GM13977 (cell line): ENCODE measurements at regions not wholly inside any gene's neighbourhood (a gene's known extent, or its start where the extent isn't known, plus 50 kb on each side); places are given as distances from the start of the nearest gene placed in this dataset.

Source experiments
- DNase-seq: peaks from one replicate; pipeline ENCODE4 v3.0.0; 2012; ENCODE audit warnings: low spot score
- CTCF ChIP-seq: IDR thresholded peaks from 2 replicates; pipeline ENCODE4 v1.5.1; 2012; ENCODE audit warnings: mild to moderate bottlenecking, control low read depth; ENCODE audit not compliant: insufficient read depth; ENCODE audit errors: extremely low read depth, missing control alignments
- in situ Hi-C: fragments of 300-500 bp; cut with MboI; formaldehyde crosslinking; loops from one replicate; pipeline ENCODE4 v1.12.0; 2022; ENCODE audit warnings: low sequenced_read_pairs, low pct_unique_long_range_greater_than_20kb, mixed read lengths, inconsistent platforms; ENCODE audit not compliant: unreplicated experiment

GRCh38 chr4:123884922-123885321, 488.3 kb downstream of the SPRY1 start:
- no peak for TF ChIP-seq CTCF
- in situ Hi-C loops = no loop called here
- DNase-seq = no peak

GRCh38 chr4:123889507-123889906, 492.9 kb downstream of the SPRY1 start:
- in situ Hi-C loops = no loop called here

GRCh38 chr4:123890889-123891288, 494.3 kb downstream of the SPRY1 start:
- no peak for TF ChIP-seq CTCF
- in situ Hi-C loops = no loop called here
- no peak for DNase-seq

More at GRCh38 chr4:123889507-123889906, 492.9 kb downstream of the SPRY1 start:
- no peak for TF ChIP-seq CTCF
- no peak for DNase-seq

GRCh38 chr4:123891881-123892280, 495.3 kb downstream of the SPRY1 start:
- in situ Hi-C loops = no loop called here
- no peak for DNase-seq
- no peak for TF ChIP-seq CTCF

GRCh38 chr4:123892368-123892976, 495.9 kb downstream of the SPRY1 start:
- TF ChIP-seq CTCF = no peak
- DNase-seq = no peak
- in situ Hi-C loops = no loop called here

- no peak for DNase-seq
- in situ Hi-C loops = no loop called here
Observed at GRCh38 chr4:123893011-123893981, 496.7 kb downstream of the SPRY1 start.

More at GRCh38 chr4:123893011-123893981, 496.7 kb downstream of the SPRY1 start:
- no peak for TF ChIP-seq CTCF
